ENCODE measurements at regions not wholly inside any gene's neighbourhood (a gene's known extent, or its start where the extent isn't known, plus 50 kb on each side); places are given as distances from the start of the nearest gene placed in this dataset.
A peak's percentile ranks its signal among the peaks of the same experiment; 100 is the strongest.

- DNase-seq (ENCODE audit: low spot score) = no peak
- in situ Hi-C loops (cut with HindIII; ENCODE audit: low sequenced_read_pairs) = no loop called here
Measured at GRCh38 chr2:22703286-22703920, 681.6 kb upstream of the KLHL29 start.

- DNase-seq (ENCODE audit: low spot score) = no peak
- in situ Hi-C loops (cut with HindIII; ENCODE audit: low sequenced_read_pairs) = no loop called here
Measured at GRCh38 chr2:22719396-22719795, 665.6 kb upstream of the KLHL29 start.

- in situ Hi-C loops (cut with HindIII; ENCODE audit: low sequenced_read_pairs) = no loop called here
- DNase-seq (ENCODE audit: low spot score) = no peak
Measured at GRCh38 chr2:22729466-22729865, 655.5 kb upstream of the KLHL29 start.

- in situ Hi-C loops (cut with HindIII; ENCODE audit: low sequenced_read_pairs) = no loop called here
- no peak for DNase-seq (ENCODE audit: low spot score)
Measured at GRCh38 chr2:22734373-22735045, 650.5 kb upstream of the KLHL29 start.

GRCh38 chr2:22737144-22737543 is 647.8 kb upstream of the KLHL29 start:
- DNase-seq (ENCODE audit: low spot score) = no peak
- in situ Hi-C loops (cut with HindIII; ENCODE audit: low sequenced_read_pairs) = no loop called here

- DNase-seq (ENCODE audit: low spot score) = no peak
- in situ Hi-C loops (cut with HindIII; ENCODE audit: low sequenced_read_pairs) = no loop called here
Measured at GRCh38 chr2:22741216-22741615, 643.8 kb upstream of the KLHL29 start.

- no peak for DNase-seq (ENCODE audit: low spot score)
- in situ Hi-C loops (cut with HindIII; ENCODE audit: low sequenced_read_pairs) = no loop called here
Measured at GRCh38 chr2:22748909-22749308, 636.1 kb upstream of the KLHL29 start.

- in situ Hi-C loops (cut with HindIII; ENCODE audit: low sequenced_read_pairs) = no loop called here
Measured at GRCh38 chr2:22753476-22753875, 631.5 kb upstream of the KLHL29 start.

GRCh38 chr2:22756276-22757043 is 628.5 kb upstream of the KLHL29 start:
- in situ Hi-C loops (cut with HindIII; ENCODE audit: low sequenced_read_pairs) = no loop called here
- no peak for DNase-seq (ENCODE audit: low spot score)

More at GRCh38 chr2:22753476-22753875, 631.5 kb upstream of the KLHL29 start:
- no peak for DNase-seq (ENCODE audit: low spot score)

GRCh38 chr2:22769497-22769896 is 615.5 kb upstream of the KLHL29 start:
- DNase-seq (ENCODE audit: low spot score) = no peak
- in situ Hi-C loops (cut with HindIII; ENCODE audit: low sequenced_read_pairs) = no loop called here

GRCh38 chr2:22784566-22784965 is 600.4 kb upstream of the KLHL29 start:
- peak; percentile 97 for DNase-seq (ENCODE audit: low spot score)
- in situ Hi-C loops (cut with HindIII; ENCODE audit: low sequenced_read_pairs) = no loop called here

- in situ Hi-C loops (cut with HindIII; ENCODE audit: low sequenced_read_pairs) = no loop called here
- no peak for DNase-seq (ENCODE audit: low spot score)
Measured at GRCh38 chr2:22786817-22787216, 598.2 kb upstream of the KLHL29 start.

- in situ Hi-C loops (cut with HindIII; ENCODE audit: low sequenced_read_pairs) = no loop called here
- no peak for DNase-seq (ENCODE audit: low spot score)
Measured at GRCh38 chr2:22787745-22788144, 597.2 kb upstream of the KLHL29 start.

GRCh38 chr2:22788749-22789327 is 596.1 kb upstream of the KLHL29 start:
- no peak for DNase-seq (ENCODE audit: low spot score)
- in situ Hi-C loops (cut with HindIII; ENCODE audit: low sequenced_read_pairs) = no loop called here

- in situ Hi-C loops (cut with HindIII; ENCODE audit: low sequenced_read_pairs) = no loop called here
- no peak for DNase-seq (ENCODE audit: low spot score)
Measured at GRCh38 chr2:22795287-22795866, 589.6 kb upstream of the KLHL29 start.

GRCh38 chr2:22798386-22798785 is 586.6 kb upstream of the KLHL29 start:
- no peak for DNase-seq (ENCODE audit: low spot score)
- in situ Hi-C loops (cut with HindIII; ENCODE audit: low sequenced_read_pairs) = no loop called here

GRCh38 chr2:22800412-22800811 is 584.6 kb upstream of the KLHL29 start:
- no peak for DNase-seq (ENCODE audit: low spot score)

GRCh38 chr2:22801071-22801470 is 583.9 kb upstream of the KLHL29 start:
- in situ Hi-C loops (cut with HindIII; ENCODE audit: low sequenced_read_pairs) = no loop called here
- no peak for DNase-seq (ENCODE audit: low spot score)

More at GRCh38 chr2:22800412-22800811, 584.6 kb upstream of the KLHL29 start:
- in situ Hi-C loops (cut with HindIII; ENCODE audit: low sequenced_read_pairs) = no loop called here

- in situ Hi-C loops (cut with HindIII; ENCODE audit: low sequenced_read_pairs) = no loop called here
Measured at GRCh38 chr2:22801970-22802369, 583.0 kb upstream of the KLHL29 start.

GRCh38 chr2:22807872-22808271 is 577.1 kb upstream of the KLHL29 start:
- no peak for DNase-seq (ENCODE audit: low spot score)
- in situ Hi-C loops (cut with HindIII; ENCODE audit: low sequenced_read_pairs) = no loop called here

More at GRCh38 chr2:22801970-22802369, 583.0 kb upstream of the KLHL29 start:
- no peak for DNase-seq (ENCODE audit: low spot score)
